ENCODE measurements at regions not wholly inside any gene's neighbourhood (a gene's known extent, or its start where the extent isn't known, plus 50 kb on each side); places are given as distances from the start of the nearest gene placed in this dataset.

DNA sequence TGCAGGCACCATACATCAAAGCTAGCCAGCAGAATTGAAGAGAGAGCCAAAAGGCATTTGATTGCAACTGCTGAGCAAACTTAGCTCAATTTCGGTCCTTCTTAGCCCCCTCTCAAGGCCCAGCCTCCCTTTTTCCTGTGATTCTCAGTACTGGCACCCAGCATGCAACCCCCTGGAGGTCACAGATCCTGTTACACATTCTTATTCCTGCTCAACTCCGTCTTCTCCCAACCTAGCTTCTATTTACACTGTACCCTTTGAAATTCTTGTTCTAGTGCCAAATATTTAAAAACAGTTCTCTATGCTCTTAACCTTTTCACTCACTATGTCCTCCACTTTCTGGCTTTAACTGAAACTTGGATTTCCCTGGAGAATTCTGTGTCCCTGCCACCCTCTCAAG lies 131.3 kb upstream of the CPSF6 start:
- no peak for DNase-seq (ENCODE audit: low read depth)
- H3K4me3 ChIP-seq (ENCODE audit: low read depth, low read length): no peak overlapping the region
- TF ChIP-seq, protein P1, sequence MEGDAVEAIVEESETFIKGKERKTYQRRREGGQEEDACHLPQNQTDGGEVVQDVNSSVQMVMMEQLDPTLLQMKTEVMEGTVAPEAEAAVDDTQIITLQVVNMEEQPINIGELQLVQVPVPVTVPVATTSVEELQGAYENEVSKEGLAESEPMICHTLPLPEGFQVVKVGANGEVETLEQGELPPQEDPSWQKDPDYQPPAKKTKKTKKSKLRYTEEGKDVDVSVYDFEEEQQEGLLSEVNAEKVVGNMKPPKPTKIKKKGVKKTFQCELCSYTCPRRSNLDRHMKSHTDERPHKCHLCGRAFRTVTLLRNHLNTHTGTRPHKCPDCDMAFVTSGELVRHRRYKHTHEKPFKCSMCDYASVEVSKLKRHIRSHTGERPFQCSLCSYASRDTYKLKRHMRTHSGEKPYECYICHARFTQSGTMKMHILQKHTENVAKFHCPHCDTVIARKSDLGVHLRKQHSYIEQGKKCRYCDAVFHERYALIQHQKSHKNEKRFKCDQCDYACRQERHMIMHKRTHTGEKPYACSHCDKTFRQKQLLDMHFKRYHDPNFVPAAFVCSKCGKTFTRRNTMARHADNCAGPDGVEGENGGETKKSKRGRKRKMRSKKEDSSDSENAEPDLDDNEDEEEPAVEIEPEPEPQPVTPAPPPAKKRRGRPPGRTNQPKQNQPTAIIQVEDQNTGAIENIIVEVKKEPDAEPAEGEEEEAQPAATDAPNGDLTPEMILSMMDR (conservative IDR thresholded peaks at IDR 0.05; ENCODE audit: low read depth, low read length): peak; percentile 28

DNA sequence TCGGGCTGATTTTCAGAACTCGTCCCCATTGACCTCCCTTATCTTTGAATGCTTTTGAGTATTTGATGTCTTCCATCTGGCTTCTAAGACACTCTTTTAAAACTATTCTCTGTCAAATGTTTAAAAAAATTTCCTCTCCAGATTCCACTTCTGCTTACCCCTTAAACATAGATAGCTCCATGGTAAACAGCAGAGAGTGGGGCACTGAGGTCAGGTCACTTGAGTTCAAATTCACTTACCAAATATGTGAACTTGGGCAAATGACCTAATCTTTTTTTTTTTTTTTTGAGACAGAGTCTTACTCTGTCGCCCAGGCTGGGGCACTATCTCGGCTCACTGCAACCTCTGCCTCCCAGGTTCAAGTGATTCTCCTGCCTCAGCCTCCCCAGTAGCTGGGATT lies 126.8 kb upstream of the CPSF6 start:
- DNase-seq (ENCODE audit: low read depth): no peak
- TF ChIP-seq, protein P1 (conservative IDR thresholded peaks at IDR 0.05; ENCODE audit: low read depth, low read length): no peak
- H3K4me3 ChIP-seq (ENCODE audit: low read depth, low read length): no peak overlapping the region

DNA sequence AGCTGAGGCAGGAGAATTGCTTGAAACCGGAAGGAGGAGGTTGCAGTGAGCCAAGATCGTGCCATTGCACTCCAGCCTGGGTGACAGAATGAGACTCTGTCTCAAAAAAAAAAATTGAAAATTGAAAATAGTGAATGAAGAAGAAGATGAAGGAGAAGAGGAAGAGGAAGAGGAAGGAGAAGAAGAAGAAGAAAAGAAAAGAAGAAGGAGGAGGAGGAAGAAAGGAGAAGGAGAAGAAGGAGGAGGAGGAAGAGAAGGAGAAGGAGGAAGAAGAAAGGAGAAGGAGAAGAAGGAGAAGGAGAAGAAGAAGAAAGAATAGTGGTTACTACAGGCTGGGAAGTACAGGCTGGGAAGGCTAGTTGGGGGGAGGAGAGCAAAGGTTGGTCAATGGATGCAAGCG lies 124.3 kb upstream of the CPSF6 start:
- DNase-seq (ENCODE audit: low read depth): no peak
- TF ChIP-seq, protein P1 (conservative IDR thresholded peaks at IDR 0.05; ENCODE audit: low read depth, low read length): no peak
- no peak overlapping the region for H3K4me3 ChIP-seq (ENCODE audit: low read depth, low read length)

DNA sequence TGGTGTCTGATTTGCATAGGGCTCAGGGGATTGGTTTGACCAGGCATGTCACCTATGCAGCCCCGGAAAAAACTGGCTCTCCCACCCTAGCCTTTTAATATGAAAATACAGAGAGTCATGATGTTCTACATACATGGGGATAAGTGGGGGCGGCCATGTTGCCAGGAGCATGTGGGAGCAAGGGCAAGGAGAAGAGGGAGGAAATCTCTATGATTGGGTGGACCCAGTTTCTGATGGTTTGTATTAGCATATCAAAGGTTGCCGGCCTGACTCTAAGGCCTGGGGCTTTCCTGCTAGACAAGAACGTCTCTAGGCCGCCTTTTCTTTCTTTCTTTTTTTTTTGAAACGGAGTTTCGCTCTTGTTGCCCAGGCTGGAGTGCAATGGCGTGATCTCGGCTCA lies 123.4 kb upstream of the CPSF6 start:
- no peak for DNase-seq (ENCODE audit: low read depth)
- H3K4me3 ChIP-seq (ENCODE audit: low read depth, low read length): no peak overlapping the region
- TF ChIP-seq, protein P1 (conservative IDR thresholded peaks at IDR 0.05; ENCODE audit: low read depth, low read length): no peak

DNA sequence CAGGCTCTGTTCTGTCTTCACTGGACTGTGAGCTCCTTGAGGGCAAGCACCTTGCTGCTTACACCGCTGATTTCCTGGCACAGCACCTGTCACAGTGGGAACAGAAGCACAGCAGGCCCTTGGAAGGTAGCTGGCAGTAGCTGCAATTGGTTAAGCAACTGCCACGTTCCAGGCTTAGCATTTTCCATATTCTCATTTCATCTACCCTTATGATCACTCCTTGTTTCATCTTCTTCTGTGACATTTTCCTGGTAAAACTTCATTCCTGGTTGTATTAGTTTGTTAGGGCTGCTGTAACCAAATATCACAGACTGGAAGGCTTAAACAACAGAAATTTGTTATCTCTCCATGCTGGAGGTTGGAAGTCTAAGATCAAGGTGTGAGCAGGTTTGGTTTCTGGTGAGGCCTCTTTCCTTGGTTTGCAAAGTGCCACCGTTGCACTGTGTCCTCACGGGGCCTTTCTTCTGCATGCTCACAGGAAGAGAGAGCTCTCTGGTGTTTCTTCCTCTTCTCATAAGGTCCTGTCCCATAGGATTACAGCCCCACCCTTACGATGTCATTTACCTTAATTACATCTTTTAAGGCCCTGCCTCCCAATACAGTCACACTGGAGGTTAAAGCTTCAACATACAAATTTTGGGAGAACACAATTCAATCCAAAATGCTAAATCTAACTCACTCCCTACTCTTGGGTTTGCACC lies 121.7 kb upstream of the CPSF6 start:
- H3K4me3 ChIP-seq (ENCODE audit: low read depth, low read length): no peak overlapping the region
- no peak for DNase-seq (ENCODE audit: low read depth)
- TF ChIP-seq, protein P1 (conservative IDR thresholded peaks at IDR 0.05; ENCODE audit: low read depth, low read length): no peak

DNA sequence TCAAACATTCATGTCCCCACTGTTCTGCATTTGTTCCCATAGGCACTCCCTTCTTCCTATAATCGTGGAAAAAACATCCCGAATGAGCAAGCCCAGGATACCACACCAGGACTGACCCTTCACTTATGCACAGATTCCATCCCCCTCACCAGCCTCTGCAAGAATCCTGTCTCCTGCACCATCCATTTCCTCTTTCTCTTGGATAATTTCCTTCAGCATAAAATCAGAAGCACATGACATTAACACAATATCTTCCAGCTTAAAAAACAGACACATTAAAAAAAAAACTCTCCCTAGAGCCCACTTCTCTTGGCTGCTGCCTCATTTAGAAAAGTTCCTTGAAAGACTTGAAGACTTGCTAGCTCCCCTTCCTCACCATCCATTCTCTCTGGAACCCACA lies 120.9 kb upstream of the CPSF6 start:
- DNase-seq (ENCODE audit: low read depth): no peak
- no peak overlapping the region for H3K4me3 ChIP-seq (ENCODE audit: low read depth, low read length)
- TF ChIP-seq, protein P1 (conservative IDR thresholded peaks at IDR 0.05; ENCODE audit: low read depth, low read length): no peak

DNA sequence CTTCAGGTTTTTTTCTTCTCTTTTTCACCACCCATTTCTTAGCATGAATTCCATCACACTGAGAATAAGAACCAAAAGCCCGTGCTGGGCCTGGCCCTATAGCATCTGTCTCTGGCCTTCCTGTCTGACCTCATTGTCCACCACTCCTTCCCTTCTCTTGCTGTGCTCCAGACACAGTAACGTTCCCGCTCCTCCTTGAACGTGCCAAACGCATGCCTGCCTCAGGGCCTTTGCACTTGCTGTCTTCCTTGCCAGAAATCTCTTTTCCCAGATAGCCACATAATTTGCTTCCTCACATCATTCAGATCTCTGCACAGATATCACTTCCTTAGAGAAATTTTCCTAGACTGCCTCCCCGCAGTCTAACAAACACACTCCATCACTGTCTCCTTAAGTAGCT lies 119.6 kb upstream of the CPSF6 start:
- TF ChIP-seq, protein P1 (conservative IDR thresholded peaks at IDR 0.05; ENCODE audit: low read depth, low read length): no peak
- H3K4me3 ChIP-seq (ENCODE audit: low read depth, low read length): no peak overlapping the region
- DNase-seq (ENCODE audit: low read depth): no peak
